GM21825 (cell line): ENCODE measurements at regions not wholly inside any gene's neighbourhood (a gene's known extent, or its start where the extent isn't known, plus 50 kb on each side); places are given as distances from the start of the nearest gene placed in this dataset.
A peak's percentile ranks its signal among the peaks of the same experiment; 100 is the strongest.

Experiments used
- ATAC-seq: cut with Tn5 transposase; IDR thresholded peaks from one replicate; pipeline ENCODE4 v1.9.1; 2021; ENCODE audit warnings: mild to moderate bottlenecking, moderate library complexity; ENCODE audit not compliant: unreplicated experiment

DNA sequence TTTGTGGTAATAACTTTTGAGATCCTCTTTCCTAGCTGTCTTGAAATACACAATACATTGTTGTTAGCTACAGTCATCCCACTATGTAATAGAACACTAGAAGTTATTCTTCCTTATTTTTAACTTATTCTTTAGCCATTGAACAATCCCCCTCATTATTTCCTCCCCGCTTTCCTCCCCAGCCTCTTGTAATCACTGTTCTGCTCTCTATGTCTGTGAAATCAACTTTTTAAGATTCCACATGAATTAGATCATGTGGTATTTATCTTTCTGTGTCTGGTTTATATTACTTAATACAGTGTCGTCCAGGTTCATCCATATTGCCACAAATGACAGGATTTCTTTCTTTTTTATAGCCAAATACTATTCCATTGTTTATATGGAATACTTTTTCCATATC is 72.9 kb downstream of the SLC10A2 start:
- ATAC-seq = no peak

DNA sequence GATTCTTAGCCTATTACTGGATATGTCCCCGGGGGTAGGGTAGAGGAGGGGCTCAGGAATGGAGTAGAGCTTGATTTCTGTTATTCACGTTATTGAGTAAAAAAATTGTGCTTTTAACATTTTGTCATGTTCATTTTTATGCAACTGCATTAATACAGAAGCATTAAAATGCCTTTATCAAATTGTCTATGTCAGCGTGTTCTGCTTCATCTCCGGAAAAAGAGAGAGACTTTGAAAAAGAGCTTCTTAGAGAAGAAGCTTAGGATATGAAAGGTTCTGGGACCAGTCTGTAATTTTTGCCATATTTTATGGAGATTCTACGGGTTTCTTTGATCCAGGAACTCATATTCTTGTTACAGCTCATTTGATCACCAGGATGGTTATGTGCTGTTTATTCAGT is 82.0 kb downstream of the SLC10A2 start:
- no peak for ATAC-seq

DNA sequence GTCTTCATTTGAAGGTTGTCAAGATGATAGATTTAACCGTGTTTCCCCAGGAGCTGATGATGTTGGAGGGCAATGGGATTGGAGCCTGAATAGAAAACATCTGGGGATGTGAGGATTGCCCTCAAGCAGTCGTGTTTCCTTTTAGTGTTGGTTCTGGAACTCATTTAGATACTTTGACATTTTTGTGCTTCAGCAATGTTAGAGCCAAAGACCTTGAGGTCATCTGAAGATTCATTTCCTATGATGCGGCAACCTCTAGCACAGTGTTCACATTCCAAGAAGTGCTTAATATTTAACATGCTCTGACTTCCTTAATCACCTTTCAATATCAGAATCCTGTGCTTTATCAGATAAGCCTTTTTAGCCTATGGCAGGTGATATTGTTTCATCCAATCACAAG is 82.7 kb downstream of the SLC10A2 start:
- ATAC-seq = no peak

DNA sequence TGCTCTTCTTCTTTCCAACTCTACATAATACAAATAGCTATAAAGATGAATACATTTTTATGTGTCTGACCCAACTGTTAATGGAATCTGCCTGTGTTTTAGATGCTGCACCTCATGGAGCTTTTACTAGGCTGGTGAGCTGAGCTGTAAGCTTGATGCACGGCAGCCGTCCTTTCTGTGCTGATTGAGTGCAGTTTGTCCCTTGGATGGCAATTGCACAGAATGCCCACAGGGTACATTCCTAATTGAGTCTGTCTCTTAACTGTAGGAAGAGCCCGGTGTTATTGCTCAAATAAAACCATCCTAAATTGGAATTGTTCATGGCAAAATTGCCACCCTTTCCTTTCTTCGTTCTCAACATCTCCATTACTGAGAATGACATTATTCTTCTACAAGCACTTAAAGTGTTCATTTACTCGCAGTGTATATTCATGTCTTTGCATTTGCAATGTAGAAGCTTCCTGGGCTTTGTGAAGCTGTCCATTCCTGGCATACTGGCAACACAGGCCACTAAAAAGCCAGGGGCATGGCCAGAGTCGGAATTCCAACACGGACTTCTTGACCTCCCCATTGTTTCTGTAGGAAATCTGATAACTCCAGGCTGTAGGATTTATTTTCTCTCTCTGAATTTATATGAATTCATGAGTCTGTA is 85.8 kb downstream of the SLC10A2 start:
- ATAC-seq = no peak

DNA sequence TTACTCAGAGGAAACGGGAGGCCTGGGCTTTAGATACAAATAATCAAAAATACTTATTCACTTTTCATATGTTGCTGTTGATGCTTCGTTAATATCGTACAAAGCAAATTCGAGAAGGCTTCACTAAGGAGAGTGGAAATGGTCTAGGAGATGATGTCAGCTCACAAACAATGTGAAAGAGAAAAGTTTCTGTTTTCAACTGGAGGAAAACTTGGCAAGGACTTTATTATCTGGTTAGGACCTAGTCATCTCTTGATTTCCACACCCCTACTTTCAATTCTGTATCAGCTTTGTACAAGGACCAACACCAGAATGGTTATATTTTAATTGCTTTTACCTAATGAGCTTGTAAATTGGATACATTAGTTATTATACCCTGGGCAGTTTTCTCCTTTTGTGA is 88.0 kb downstream of the SLC10A2 start:
- ATAC-seq = no peak

DNA sequence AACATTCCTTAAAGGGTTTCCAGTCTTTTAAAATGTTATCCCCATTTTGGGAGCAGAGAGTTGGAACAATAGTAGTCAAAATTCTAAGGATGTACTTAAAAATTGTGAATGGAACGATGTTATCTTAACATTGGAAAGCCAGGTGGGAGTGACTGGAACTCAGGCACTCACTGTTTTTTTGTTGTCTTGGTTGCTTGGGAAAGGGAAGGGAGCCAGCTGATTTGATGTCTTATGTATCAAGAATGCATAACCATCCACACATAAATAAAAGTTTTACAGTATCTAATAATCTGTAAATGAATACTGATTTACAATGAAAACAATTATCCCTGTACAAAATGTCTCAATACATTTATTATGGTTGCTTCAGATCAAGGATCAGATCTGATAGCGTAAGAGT is 88.7 kb downstream of the SLC10A2 start:
- no peak for ATAC-seq

DNA sequence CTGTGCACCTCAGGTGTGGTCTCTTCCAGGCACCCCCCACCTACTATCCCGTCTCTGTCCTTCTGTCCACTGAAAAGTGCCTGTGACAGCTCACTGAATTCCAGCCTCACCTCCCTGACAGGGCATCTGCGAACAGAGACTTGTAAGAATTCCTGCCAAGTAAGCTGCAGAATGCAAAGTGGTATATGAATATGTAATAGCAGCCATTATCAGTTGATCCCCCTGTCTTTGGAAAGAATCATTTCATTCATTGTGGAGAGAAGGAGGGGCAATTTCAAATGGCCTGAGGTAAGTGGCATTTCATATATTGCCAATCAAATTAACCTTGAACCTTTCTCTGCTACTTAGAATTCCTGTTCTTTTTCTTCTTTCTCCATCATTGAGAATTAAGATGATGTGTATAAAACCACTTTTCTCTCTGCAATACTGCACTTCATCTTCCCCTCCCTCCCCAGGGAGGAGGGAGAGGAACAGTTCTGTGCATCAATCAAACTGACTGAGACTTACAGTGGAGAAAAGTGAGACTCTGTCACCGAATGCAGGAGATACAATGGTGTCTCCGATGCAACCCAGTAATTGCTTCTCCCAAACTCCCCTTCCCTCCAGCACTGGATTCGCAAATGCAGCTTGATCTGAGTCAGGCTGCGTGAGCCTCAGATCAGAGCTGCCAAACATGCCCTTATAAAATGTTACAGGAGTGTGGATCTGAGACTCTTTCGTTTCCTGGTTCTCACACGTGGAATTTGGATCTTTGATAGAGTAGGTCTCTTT is 91.7 kb downstream of the SLC10A2 start:
- no peak for ATAC-seq

DNA sequence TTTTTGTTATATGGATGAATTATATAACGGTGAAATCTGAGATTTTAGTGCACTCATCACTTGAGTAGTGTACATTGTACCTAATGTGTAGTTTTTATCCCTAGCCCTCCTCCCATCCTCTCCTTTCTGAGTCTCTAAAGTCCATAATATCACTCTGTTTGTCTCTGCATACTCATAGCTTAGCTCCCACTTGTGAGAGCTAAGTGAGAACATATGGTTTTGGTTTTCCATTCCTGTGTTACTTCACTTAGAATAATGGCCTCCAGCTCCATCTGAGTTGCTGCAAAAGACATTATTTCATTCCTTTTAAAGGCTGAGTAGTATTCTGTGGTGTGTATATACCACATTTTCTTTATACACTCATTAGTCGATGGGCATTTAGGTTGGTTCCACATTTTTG is 94.0 kb downstream of the SLC10A2 start:
- no peak for ATAC-seq

DNA sequence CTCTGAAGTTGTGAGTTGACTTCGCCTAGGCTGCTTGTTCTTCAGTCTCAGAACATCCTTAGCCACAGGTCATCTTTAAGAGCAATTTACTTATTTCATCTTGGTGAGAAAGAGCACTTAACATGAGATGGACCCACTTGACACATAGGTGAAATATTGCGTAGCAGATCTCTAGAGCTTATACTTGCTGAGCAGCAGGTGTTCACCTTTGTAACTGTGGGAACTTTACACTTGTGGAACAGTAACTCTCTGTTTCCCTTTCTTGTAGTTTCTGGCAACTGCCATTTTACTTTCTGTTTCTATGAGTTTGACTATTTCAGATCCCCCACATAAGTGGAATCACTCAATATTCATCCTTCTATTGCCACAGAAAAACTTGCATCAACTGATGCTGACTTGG is 95.7 kb downstream of the SLC10A2 start:
- ATAC-seq = peak; percentile 98

DNA sequence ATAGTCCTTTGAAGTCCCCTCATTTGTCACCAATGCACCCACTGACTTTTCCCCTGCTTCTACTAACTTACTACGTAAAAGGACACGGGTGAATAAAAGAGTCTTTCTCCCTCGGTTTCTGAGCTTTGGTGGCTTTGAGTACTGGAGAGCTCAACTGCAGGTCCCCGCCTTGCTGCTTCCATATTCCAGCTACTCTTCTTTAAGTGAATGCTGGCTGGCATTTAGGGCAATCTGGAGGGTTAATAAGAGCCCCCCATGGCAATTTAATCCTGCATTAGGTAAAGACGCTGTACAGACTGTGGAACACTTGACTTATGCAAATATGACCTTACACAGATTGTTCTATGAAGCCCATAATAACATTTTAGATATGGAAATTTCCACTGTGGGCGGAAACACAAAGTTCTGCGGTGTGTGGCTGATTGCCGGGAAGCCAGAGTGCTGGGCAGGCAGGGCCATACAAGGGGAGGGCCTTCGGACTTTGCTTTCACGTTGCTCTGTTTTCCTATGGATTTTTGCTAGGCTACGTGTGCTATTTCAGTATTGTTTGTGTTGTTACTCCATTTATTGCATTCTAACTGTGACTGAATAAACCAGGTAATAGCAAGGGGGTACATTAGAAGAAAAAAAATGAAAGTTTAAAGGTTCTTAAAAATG is 97.5 kb downstream of the SLC10A2 start:
- ATAC-seq = peak; percentile 27

DNA sequence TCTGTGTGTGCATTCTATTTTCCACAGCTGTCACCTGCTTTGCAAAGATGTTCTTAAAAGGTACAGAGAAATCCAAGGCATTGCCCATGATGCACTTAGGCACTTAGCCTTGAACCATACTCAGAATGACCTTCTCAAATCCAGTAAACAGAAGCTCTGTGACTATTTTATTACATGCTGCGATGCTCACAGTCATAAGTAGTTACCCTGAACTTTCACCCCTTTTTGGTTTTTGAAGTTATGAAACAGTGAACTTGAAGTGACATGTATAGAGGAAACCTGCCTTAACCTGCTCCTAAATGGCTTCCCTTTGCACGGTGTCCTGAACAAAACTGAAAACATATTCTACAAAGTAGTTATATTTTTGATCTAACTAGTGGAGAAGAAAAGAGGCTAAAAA is 100.4 kb downstream of the SLC10A2 start:
- no peak for ATAC-seq

DNA sequence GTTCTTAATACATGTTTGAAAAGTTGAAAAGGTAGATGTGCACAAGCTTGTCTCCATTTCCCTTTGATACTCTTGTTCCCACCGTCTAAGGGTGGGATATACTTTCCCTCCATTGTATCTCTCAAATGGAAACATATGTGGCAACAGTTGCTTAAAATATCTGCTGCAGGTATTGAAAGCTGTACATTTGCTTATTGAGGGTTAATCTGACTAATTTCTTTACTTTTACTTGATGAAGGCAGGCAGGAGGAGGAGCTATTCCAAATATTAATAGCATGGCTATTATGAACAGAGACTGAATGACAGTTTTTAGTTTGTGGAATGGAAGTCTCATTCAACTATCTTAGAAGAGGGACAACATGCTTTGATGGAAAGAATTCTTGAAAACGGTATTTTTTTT is 103.8 kb downstream of the SLC10A2 start:
- ATAC-seq = no peak

DNA sequence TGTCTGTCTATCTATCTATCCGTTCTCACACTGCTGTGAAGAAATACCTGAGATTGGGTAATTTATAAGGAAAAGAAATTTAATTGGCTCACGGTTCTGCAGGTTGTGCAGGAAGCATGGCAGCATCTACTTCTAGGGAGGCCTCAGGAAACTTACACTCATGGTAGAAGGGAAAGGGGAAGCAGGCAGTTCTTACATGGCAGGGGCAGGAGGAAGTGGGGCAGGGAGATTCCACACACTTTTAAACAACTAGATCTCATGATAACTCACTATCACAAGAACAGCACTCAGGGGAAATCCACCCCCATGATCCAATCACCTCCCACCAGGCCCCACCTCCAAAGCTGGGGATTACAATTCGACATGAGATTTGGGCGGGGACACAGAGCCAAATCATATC is 105.3 kb downstream of the SLC10A2 start:
- ATAC-seq = no peak

DNA sequence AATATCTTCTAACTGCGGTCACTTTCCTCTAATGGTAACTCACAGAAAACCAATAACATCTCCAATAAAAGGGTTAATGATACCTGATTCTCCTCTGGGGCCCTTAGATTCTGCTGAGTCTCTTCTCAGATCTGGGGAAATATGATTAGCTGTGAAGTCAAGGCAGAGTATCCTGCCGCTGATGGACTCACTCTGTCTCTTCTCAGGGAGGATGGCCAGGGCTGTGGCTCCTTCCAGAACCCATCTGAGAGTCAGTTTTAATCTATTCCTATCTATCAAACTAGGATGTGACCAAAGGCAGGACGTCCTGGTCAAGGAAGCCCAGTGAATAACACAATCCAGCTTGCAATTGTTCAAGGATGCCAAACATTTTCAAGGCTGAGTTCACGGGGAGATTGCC is 109.8 kb downstream of the SLC10A2 start:
- ATAC-seq = no peak

DNA sequence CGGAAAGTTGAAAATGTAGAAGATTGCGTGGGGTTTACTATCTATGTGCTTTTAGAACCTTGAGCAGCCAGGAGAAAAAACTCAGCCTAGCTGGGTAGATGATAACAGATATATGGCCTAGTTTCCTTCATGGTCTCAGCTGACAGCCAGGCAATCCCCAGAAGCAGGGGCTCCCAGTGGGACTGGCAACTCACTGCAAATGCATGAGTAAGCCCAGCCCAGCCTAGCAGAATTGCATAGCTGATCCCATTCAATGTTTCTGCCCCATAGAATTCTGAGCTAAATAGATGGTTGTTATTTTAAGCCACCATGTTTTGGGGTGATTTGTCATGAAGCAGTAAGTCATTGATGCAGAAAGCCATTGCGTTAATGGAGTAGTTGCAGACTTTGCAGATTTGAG is 108.5 kb downstream of the ERCC5 start:
- no peak for ATAC-seq

DNA sequence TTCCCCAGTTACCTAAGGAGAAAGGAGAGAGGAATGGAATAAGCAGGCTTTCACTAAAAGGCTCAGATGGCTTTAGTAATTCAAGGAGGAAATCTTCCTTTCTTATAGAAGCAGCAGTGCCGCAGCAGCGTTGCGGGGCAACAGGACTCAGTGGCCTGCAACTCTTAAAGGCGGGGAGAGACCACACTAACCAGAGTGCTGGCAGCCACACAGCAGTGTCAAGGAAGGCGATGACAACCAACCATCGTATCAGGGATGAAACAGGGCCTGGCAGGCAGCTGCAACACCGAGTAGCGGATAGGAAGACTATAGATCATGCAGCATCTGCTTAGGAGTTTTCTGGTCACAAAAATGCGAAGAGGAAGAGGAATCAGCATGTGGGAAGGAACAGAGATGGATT is 106.0 kb downstream of the ERCC5 start:
- no peak for ATAC-seq

DNA sequence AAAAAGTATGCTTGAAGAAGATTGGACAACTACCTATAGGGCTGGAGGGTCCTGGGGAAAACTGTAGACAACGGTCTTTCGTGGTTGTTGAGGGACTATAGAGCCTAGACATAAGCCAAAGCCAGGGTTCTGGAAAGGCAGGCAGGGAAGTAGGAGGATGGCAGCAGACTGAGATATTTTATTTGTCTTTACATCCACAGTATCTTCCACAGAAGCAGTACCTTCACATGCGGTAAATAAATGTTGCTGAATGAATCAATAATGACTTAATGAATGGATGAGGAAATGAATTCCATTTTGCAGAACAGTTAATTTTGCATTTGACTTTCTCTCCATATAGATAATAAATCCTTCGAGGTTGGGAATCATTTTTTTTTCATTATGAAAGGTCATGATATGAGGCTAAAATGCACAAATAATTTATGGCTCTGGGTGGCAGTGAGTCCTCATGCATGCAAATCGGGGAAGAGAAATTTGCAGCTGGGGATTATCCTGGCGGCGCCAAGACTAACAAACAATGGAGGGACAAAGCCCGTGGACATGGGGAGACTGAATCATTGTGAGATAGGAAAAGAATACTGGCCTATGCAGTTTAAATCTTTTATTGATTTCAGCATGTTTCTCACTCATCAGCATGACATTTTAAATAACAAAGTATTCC is 102.0 kb downstream of the ERCC5 start:
- ATAC-seq = no peak

DNA sequence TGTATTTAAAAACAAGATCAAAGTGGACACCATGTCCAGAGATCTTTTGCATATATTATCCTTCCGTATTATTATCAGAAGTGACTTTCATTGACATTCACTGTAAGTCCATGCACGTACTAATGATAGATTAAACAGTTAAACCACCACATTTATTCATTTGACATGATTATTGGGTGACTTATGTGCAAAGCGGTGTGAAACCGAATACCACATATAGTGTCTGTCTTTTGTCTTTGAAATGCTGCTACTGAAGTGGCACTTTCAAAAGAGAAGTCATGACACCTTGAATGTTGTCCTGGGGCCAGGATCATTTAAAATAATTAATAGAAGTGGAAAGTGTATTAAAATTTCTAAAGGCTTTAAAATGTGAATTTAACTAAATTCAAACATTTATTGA is 100.1 kb downstream of the ERCC5 start:
- no peak for ATAC-seq

DNA sequence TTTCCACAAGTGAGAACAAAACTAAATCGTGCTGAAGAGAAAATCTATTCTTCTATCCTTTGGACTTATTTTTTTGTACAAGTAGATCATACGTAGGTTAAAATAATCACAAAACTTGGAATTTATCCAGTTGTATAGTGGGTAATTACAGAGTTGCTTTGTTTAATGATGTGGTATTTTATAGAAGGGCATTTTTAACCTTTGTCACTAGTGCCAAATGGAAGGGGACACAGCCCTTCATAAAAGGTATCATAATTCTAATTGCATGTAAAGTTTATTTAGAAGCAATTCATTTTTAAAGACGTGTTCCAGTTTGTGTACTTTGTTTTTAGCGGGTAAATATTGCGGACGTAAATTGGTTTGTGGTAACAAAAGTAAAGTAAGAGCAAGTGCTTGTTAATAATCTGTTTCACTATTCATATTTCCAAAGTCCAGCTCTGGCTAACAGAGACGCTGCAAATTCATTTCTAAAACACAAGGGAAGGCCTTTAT is 99.5 kb downstream of the ERCC5 start:
- no peak for ATAC-seq

DNA sequence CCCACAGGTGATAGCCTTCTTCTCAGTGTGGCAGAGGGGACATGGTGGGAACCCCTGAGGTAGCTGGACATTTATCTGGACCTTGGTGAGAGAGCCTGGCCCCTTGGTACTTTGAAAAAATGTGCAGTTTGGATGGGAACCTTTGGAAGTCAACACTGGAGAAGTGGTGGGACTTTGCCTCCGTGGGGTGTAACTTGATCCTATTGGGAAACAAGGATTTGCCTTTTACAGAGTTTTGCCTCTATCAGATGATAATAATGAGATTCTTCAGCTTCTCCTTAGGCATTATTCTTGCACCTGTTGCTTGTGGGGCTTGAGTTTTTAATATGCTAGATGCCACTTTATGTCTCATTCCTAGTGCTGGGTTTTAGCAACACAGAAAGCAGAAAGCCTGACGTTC is 99.0 kb downstream of the ERCC5 start:
- ATAC-seq = no peak

DNA sequence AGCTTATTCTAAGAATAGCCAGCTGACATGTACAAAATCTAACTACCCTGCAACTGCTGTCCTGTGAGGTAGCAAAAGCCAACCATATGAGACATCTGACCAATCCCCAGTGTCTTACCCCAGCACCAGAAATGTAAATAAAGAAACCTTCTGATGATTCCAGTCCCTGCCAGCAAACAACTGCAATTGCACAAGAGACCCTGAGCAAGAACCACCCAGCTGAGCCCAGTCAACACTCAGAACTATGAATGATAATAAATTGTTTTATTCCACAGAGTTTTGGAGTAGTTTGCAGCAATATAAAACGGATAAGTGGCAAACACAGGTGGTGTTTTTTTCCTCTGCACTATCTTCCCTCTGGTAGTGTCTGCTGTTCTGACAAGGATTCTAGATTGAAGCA is 94.9 kb downstream of the ERCC5 start:
- ATAC-seq = no peak

DNA sequence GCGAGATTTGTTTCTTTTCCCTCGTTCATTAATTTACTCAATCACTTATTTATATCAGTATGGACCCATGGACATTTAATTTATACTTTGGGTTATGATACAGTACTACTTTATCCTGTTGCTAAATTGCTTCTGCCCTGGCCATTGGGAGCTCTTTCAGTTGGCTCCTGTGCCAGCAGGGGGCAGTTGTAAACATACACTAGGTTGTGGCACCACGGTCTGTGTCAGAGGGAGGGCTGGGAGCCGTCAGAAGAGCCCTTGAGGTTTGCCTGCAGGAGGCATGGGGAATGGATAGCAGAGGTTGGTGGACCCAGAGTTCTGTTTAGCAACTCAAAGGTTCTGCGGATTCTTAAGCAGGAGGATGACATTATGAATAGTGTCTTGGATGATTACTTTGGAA is 94.3 kb downstream of the ERCC5 start:
- ATAC-seq = no peak
